ENCODE measurements at regions not wholly inside any gene's neighbourhood (a gene's known extent, or its start where the extent isn't known, plus 50 kb on each side); places are given as distances from the start of the nearest gene placed in this dataset.
A peak's percentile ranks its signal among the peaks of the same experiment; 100 is the strongest.

- DNase-seq, result no peak
Measured at GRCh38 chr10:31081937-31082840, 50.5 kb upstream of the ZNF438 start.

GRCh38 chr10:31083765-31084184 is 52.1 kb upstream of the ZNF438 start:
- DNase-seq, result peak; percentile 61

GRCh38 chr10:31087011-31087410 is 55.3 kb upstream of the ZNF438 start:
- DNase-seq, result no peak

- DNase-seq, result no peak
Measured at GRCh38 chr10:31087851-31088250, 56.2 kb upstream of the ZNF438 start.

GRCh38 chr10:31090894-31091607 is 59.4 kb upstream of the ZNF438 start:
- DNase-seq, result no peak

GRCh38 chr10:31095677-31096560 is 64.3 kb upstream of the ZNF438 start:
- DNase-seq, result no peak

GRCh38 chr10:31098046-31098445 is 66.4 kb upstream of the ZNF438 start:
- DNase-seq, result peak; percentile 35

GRCh38 chr10:31099094-31099493 is 67.4 kb upstream of the ZNF438 start:
- DNase-seq, result peak; percentile 38

GRCh38 chr10:31099664-31100063 is 68.0 kb upstream of the ZNF438 start:
- DNase-seq, result no peak

GRCh38 chr10:31100115-31100601 is 68.5 kb upstream of the ZNF438 start:
- DNase-seq, result no peak

- DNase-seq, result no peak
Measured at GRCh38 chr10:31100662-31101061, 69.0 kb upstream of the ZNF438 start.

GRCh38 chr10:31101123-31101522 is 69.5 kb upstream of the ZNF438 start:
- peak; percentile 77 for DNase-seq

- no peak for DNase-seq
Measured at GRCh38 chr10:31102421-31102820, 70.8 kb upstream of the ZNF438 start.

GRCh38 chr10:31103112-31103511 is 71.4 kb upstream of the ZNF438 start:
- no peak for DNase-seq

- DNase-seq, result peak; percentile 41
Measured at GRCh38 chr10:31112961-31113360, 81.3 kb upstream of the ZNF438 start.

- no peak for DNase-seq
Measured at GRCh38 chr10:31116226-31116625, 84.6 kb upstream of the ZNF438 start.

- peak; percentile 77 for DNase-seq
Measured at GRCh38 chr10:31118556-31118955, 86.9 kb upstream of the ZNF438 start.

- DNase-seq, result no peak
Measured at GRCh38 chr10:31120392-31120791, 88.7 kb upstream of the ZNF438 start.

GRCh38 chr10:31120961-31121685 is 89.5 kb upstream of the ZNF438 start:
- peak; percentile 69 for DNase-seq

GRCh38 chr10:31121757-31122577 is 90.3 kb upstream of the ZNF438 start:
- peak; percentile 90 for DNase-seq

- DNase-seq, result no peak
Measured at GRCh38 chr10:31123946-31124345, 92.3 kb upstream of the ZNF438 start.
